ENCODE measurements at regions not wholly inside any gene's neighbourhood (a gene's known extent, or its start where the extent isn't known, plus 50 kb on each side); places are given as distances from the start of the nearest gene placed in this dataset.

DNA sequence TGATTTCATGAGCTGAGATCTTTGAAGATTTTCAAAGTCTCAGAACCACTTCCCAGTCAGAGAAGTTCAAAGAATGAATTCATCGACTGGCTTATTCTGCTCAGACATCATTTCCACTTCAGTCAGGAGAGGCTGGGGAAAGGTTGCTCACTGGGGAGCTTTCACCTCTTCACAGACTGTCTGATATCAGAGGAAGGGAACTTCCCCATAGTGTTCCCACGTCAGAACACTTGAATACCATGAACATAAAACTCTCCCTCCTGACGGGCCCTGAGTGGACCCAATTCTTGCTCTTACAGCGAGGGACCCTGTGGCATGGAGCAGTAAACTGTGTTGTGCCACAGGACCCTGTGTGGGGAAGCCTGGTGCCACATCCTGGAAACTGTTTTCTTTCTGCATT, 492.6 kb downstream of the COG6 start:
- Mint-ChIP-seq H3K27me3 (ENCODE audit: low read depth) (no peaks in the 10 kb centered on the region; the same call in 1 of the 2 replicates), H3K9me3 (no peaks in the 10 kb centered on the region), H3K4me3 (no peak overlapping the region), H3K27ac (no peak overlapping the region), H3K36me3 (no peaks in the 10 kb centered on the region), H3K4me1 (peaks cover 10% of the 10 kb centered on the region; the same call in 1 of the 2 replicates)
- POLR2A ChIA-PET: no interaction called here
- CTCF ChIA-PET: no interaction called here
- ATAC-seq: no peak
- TF ChIP-seq PRRX2 (CRISPR knock-in tag; IDR thresholded peaks at IDR 0.05) (no peak), ZBTB21 (CRISPR knock-in tag; IDR thresholded peaks at IDR 0.05; ENCODE audit: borderline replicate concordance) (no peak), ZNF263 (CRISPR knock-in tag; IDR thresholded peaks at IDR 0.05; ENCODE audit: low read depth) (no peak)
- TF ChIP-seq, protein P1, sequence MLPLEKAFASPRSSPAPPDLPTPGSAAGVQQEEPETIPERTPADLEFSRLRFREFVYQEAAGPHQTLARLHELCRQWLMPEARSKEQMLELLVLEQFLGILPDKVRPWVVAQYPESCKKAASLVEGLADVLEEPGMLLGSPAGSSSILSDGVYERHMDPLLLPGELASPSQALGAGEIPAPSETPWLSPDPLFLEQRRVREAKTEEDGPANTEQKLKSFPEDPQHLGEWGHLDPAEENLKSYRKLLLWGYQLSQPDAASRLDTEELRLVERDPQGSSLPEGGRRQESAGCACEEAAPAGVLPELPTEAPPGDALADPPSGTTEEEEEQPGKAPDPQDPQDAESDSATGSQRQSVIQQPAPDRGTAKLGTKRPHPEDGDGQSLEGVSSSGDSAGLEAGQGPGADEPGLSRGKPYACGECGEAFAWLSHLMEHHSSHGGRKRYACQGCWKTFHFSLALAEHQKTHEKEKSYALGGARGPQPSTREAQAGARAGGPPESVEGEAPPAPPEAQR (CRISPR knock-in tag; IDR thresholded peaks at IDR 0.05): no peak
- TF ChIP-seq, protein P2, sequence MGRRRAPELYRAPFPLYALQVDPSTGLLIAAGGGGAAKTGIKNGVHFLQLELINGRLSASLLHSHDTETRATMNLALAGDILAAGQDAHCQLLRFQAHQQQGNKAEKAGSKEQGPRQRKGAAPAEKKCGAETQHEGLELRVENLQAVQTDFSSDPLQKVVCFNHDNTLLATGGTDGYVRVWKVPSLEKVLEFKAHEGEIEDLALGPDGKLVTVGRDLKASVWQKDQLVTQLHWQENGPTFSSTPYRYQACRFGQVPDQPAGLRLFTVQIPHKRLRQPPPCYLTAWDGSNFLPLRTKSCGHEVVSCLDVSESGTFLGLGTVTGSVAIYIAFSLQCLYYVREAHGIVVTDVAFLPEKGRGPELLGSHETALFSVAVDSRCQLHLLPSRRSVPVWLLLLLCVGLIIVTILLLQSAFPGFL (CRISPR knock-in tag; IDR thresholded peaks at IDR 0.05; ENCODE audit: borderline replicate concordance): no peak
- TF ChIP-seq, protein P3, sequence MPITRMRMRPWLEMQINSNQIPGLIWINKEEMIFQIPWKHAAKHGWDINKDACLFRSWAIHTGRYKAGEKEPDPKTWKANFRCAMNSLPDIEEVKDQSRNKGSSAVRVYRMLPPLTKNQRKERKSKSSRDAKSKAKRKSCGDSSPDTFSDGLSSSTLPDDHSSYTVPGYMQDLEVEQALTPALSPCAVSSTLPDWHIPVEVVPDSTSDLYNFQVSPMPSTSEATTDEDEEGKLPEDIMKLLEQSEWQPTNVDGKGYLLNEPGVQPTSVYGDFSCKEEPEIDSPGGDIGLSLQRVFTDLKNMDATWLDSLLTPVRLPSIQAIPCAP (CRISPR knock-in tag; IDR thresholded peaks at IDR 0.05): no peak
- TF ChIP-seq, protein P4, sequence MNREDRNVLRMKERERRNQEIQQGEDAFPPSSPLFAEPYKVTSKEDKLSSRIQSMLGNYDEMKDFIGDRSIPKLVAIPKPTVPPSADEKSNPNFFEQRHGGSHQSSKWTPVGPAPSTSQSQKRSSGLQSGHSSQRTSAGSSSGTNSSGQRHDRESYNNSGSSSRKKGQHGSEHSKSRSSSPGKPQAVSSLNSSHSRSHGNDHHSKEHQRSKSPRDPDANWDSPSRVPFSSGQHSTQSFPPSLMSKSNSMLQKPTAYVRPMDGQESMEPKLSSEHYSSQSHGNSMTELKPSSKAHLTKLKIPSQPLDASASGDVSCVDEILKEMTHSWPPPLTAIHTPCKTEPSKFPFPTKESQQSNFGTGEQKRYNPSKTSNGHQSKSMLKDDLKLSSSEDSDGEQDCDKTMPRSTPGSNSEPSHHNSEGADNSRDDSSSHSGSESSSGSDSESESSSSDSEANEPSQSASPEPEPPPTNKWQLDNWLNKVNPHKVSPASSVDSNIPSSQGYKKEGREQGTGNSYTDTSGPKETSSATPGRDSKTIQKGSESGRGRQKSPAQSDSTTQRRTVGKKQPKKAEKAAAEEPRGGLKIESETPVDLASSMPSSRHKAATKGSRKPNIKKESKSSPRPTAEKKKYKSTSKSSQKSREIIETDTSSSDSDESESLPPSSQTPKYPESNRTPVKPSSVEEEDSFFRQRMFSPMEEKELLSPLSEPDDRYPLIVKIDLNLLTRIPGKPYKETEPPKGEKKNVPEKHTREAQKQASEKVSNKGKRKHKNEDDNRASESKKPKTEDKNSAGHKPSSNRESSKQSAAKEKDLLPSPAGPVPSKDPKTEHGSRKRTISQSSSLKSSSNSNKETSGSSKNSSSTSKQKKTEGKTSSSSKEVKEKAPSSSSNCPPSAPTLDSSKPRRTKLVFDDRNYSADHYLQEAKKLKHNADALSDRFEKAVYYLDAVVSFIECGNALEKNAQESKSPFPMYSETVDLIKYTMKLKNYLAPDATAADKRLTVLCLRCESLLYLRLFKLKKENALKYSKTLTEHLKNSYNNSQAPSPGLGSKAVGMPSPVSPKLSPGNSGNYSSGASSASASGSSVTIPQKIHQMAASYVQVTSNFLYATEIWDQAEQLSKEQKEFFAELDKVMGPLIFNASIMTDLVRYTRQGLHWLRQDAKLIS (CRISPR knock-in tag; IDR thresholded peaks at IDR 0.05; ENCODE audit: borderline replicate concordance): no peak
- no peak for DNase-seq (ENCODE audit: low spot score)

DNA sequence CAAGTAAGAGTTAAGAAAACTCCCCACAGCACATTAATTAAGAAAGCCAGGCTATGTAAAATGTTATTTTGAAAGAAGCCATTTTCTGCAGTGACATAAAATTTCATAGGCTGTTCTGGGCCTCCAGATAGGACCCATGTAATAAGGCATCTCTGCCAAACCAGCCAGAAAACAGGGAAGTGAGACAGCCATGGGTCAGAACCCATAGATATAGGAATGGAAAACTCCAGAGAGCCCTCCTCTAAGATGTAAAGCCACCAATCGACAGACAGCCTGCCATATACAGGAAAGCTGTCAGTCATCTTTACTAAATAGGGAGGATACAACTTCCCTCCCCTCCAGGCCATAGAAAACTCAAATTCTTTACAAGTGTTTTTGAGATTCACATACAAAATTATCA, 493.3 kb downstream of the COG6 start:
- DNase-seq (ENCODE audit: low spot score) (no peak), ATAC-seq (no peak)
- H3K27ac Mint-ChIP-seq: no peak overlapping the region
- CTCF ChIA-PET: no interaction called here
- H3K4me1 Mint-ChIP-seq: peaks cover 10% of the 10 kb centered on the region; the same call in 1 of the 2 replicates
- no peaks in the 10 kb centered on the region for H3K36me3 Mint-ChIP-seq
- no peak overlapping the region for H3K4me3 Mint-ChIP-seq
- no peaks in the 10 kb centered on the region; the same call in 1 of the 2 replicates for H3K27me3 Mint-ChIP-seq (ENCODE audit: low read depth)
- H3K9me3 Mint-ChIP-seq: no peaks in the 10 kb centered on the region
- POLR2A ChIA-PET: no interaction called here
- TF ChIP-seq ZNF396 (CRISPR knock-in tag; IDR thresholded peaks at IDR 0.05; ENCODE audit: borderline replicate concordance) (no peak), GRHL2 (CRISPR knock-in tag; IDR thresholded peaks at IDR 0.05; ENCODE audit: insufficient replicate concordance, severe bottlenecking) (no peak), EMX1 (CRISPR knock-in tag; IDR thresholded peaks at IDR 0.05) (no peak), NFYB (CRISPR knock-in tag; conservative IDR thresholded peaks at IDR 0.05; ENCODE audit: low read depth) (no peak), JAZF1 (CRISPR knock-in tag; IDR thresholded peaks at IDR 0.05) (no peak), TEAD4 (CRISPR knock-in tag; IDR thresholded peaks at IDR 0.05) (no peak), KAT7 (CRISPR knock-in tag; IDR thresholded peaks at IDR 0.05; ENCODE audit: borderline replicate concordance) (no peak), TP53 (CRISPR knock-in tag; IDR thresholded peaks at IDR 0.05) (no peak), GABPB1 (CRISPR knock-in tag; IDR thresholded peaks at IDR 0.05) (no peak)
- TF ChIP-seq, protein P5, sequence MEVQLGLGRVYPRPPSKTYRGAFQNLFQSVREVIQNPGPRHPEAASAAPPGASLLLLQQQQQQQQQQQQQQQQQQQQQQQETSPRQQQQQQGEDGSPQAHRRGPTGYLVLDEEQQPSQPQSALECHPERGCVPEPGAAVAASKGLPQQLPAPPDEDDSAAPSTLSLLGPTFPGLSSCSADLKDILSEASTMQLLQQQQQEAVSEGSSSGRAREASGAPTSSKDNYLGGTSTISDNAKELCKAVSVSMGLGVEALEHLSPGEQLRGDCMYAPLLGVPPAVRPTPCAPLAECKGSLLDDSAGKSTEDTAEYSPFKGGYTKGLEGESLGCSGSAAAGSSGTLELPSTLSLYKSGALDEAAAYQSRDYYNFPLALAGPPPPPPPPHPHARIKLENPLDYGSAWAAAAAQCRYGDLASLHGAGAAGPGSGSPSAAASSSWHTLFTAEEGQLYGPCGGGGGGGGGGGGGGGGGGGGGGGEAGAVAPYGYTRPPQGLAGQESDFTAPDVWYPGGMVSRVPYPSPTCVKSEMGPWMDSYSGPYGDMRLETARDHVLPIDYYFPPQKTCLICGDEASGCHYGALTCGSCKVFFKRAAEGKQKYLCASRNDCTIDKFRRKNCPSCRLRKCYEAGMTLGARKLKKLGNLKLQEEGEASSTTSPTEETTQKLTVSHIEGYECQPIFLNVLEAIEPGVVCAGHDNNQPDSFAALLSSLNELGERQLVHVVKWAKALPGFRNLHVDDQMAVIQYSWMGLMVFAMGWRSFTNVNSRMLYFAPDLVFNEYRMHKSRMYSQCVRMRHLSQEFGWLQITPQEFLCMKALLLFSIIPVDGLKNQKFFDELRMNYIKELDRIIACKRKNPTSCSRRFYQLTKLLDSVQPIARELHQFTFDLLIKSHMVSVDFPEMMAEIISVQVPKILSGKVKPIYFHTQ (CRISPR knock-in tag; IDR thresholded peaks at IDR 0.05): no peak
- TF ChIP-seq, protein P6, sequence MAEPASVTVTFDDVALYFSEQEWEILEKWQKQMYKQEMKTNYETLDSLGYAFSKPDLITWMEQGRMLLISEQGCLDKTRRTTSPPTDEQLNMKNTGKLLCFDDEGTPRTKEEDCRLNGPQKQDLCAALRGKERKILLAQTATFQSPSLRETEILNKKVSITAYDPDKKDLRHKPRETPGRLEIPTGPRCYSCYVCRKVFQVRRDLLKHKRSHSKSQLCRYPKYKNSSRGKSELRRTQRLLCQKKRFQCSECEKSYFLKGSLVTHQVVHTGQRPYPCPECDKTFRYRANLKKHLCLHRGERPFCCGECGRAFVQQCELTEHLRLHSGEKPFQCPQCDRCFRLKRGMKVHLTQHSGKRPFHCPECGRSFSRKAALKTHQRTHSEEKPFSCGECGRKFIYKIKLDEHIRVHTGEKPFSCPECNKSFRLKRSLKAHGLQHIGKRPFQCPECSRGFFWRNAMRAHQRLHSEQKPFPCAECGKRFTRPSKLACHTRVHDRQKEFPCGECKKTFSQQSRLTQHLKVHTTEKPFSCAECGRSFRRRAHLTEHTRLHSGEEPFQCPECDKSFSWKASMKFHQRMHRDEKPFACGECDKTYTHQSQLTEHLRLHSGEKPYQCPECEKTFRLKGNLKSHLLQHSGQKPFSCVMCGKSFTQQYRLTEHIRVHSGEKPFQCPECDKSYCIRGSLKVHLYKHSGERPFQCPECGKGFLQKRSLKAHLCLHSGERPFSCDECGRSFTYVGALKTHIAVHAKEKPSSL (CRISPR knock-in tag; conservative IDR thresholded peaks at IDR 0.05): no peak
- TF ChIP-seq, protein P7, sequence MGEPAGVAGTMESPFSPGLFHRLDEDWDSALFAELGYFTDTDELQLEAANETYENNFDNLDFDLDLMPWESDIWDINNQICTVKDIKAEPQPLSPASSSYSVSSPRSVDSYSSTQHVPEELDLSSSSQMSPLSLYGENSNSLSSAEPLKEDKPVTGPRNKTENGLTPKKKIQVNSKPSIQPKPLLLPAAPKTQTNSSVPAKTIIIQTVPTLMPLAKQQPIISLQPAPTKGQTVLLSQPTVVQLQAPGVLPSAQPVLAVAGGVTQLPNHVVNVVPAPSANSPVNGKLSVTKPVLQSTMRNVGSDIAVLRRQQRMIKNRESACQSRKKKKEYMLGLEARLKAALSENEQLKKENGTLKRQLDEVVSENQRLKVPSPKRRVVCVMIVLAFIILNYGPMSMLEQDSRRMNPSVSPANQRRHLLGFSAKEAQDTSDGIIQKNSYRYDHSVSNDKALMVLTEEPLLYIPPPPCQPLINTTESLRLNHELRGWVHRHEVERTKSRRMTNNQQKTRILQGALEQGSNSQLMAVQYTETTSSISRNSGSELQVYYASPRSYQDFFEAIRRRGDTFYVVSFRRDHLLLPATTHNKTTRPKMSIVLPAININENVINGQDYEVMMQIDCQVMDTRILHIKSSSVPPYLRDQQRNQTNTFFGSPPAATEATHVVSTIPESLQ (CRISPR knock-in tag; IDR thresholded peaks at IDR 0.05): no peak
- TF ChIP-seq, protein P1 (CRISPR knock-in tag; IDR thresholded peaks at IDR 0.05): no peak
